H9 (cell line): ENCODE measurements at regions not wholly inside any gene's neighbourhood (a gene's known extent, or its start where the extent isn't known, plus 50 kb on each side); places are given as distances from the start of the nearest gene placed in this dataset.
"Not testable (repeated sequence)": the region's sequence is repeated elsewhere in the genome, so short reads cannot be mapped to it uniquely, and the experiment has no call there.

Experiments used
- DNase-seq: peaks from one replicate; pipeline ENCODE4 v3.0.0-alpha.2; 2017
- H2AFZ ChIP-seq: one replicate; pipeline ENCODE4 v1.6.1; 2013; ENCODE audit warnings: mild to moderate bottlenecking, low read length, control low read depth, moderate library complexity
- H2AK5ac ChIP-seq: 2 replicates; pipeline ENCODE4 v1.6.1; 2013; ENCODE audit warnings: low read length, control low read depth, mixed read lengths; ENCODE audit not compliant: insufficient read length
- H2BK120ac ChIP-seq: one replicate; pipeline ENCODE4 v1.6.1; 2013; ENCODE audit warnings: low read depth, mild to moderate bottlenecking, low read length, control low read depth, inconsistent platforms; ENCODE audit not compliant: poor library complexity, severe bottlenecking
- H2BK12ac ChIP-seq: 2 replicates; pipeline ENCODE4 v1.6.1; 2013; ENCODE audit warnings: low read length, control low read depth, mixed read lengths, low read depth; ENCODE audit not compliant: insufficient read length
- H2BK15ac ChIP-seq: 2 replicates; pipeline ENCODE4 v1.6.1; 2013; ENCODE audit warnings: low read depth, low read length, control low read depth
- H2BK20ac ChIP-seq: one replicate; pipeline ENCODE4 v1.6.1; 2013; ENCODE audit warnings: low read depth, mild to moderate bottlenecking, low read length, control low read depth, inconsistent platforms; ENCODE audit not compliant: poor library complexity, severe bottlenecking
- H2BK5ac ChIP-seq: 2 replicates; pipeline ENCODE4 v1.6.1; 2013; ENCODE audit warnings: low read length, control low read depth, mixed read lengths; ENCODE audit not compliant: insufficient read length
- H3K14ac ChIP-seq: 2 replicates; pipeline ENCODE4 v1.6.1; 2013; ENCODE audit warnings: low read length, control low read depth; ENCODE audit not compliant: insufficient read depth
- H3K18ac ChIP-seq: 2 replicates; pipeline ENCODE4 v1.6.1; 2013; ENCODE audit warnings: low read depth, mild to moderate bottlenecking, mixed read lengths, low read length, control low read depth; ENCODE audit not compliant: insufficient read length
- H3K23ac ChIP-seq: 2 replicates; pipeline ENCODE4 v1.6.1; 2013; ENCODE audit warnings: low read length, control low read depth, mixed read lengths, low read depth; ENCODE audit not compliant: insufficient read length
- H3K23me2 ChIP-seq: 2 replicates; pipeline ENCODE4 v1.6.1; 2013; ENCODE audit warnings: low read depth, mild to moderate bottlenecking, mixed read lengths, low read length, control low read depth; ENCODE audit not compliant: insufficient read length, poor library complexity, severe bottlenecking
- H3K27ac ChIP-seq: 2 replicates; pipeline ENCODE4 v1.5.1; 2013; ENCODE audit warnings: low read length, control low read depth, mixed read lengths, low read depth; ENCODE audit not compliant: insufficient read length
- H3K27me3 ChIP-seq: 2 replicates; pipeline ENCODE4 v1.6.1; 2013; ENCODE audit warnings: low read length, control low read depth, inconsistent platforms; ENCODE audit not compliant: insufficient read depth
- H3K4ac ChIP-seq: 2 replicates; pipeline ENCODE4 v1.6.1; 2013; ENCODE audit warnings: low read depth, mild to moderate bottlenecking, control low read depth, inconsistent platforms, low read length, moderate library complexity
- H3K4me1 ChIP-seq: 2 replicates; pipeline ENCODE4 v1.6.1; 2013; ENCODE audit warnings: low read length, control low read depth, inconsistent platforms; ENCODE audit not compliant: insufficient read depth
- H3K4me2 ChIP-seq: 2 replicates; pipeline ENCODE4 v1.6.1; 2013; ENCODE audit warnings: low read length, control low read depth, mixed read lengths; ENCODE audit not compliant: insufficient read length, insufficient read depth
- H3K56ac ChIP-seq: 2 replicates; pipeline ENCODE4 v1.6.1; 2013; ENCODE audit warnings: low read depth, mild to moderate bottlenecking, mixed read lengths, low read length, control low read depth; ENCODE audit not compliant: insufficient read length
- H3K79me1 ChIP-seq: 2 replicates; pipeline ENCODE4 v1.6.1; 2013; ENCODE audit warnings: low read depth, mild to moderate bottlenecking, moderate library complexity, low read length, control low read depth, inconsistent platforms; ENCODE audit not compliant: insufficient read depth, poor library complexity, severe bottlenecking
- H3K79me2 ChIP-seq: 2 replicates; pipeline ENCODE4 v1.6.1; 2013; ENCODE audit warnings: low read length, control low read depth, inconsistent platforms; ENCODE audit not compliant: insufficient read depth
- H3K9ac ChIP-seq: 2 replicates; pipeline ENCODE4 v1.6.1; 2013; ENCODE audit warnings: low read length, control low read depth, mixed read lengths; ENCODE audit not compliant: insufficient read length; ENCODE audit errors: extremely low read depth
- H3K9me3 ChIP-seq: one replicate; pipeline ENCODE4 v1.6.1; 2013; ENCODE audit warnings: low read depth, low read length, inconsistent platforms; ENCODE audit not compliant: control insufficient read depth
- H3T11ph ChIP-seq: one replicate; pipeline ENCODE4 v1.6.1; 2013; ENCODE audit warnings: mild to moderate bottlenecking, low read length, control low read depth, inconsistent platforms
- H4K20me1 ChIP-seq: one replicate; pipeline ENCODE4 v1.6.1; 2013; ENCODE audit not compliant: control insufficient read depth, insufficient read length, insufficient read depth
- H4K5ac ChIP-seq: 2 replicates; pipeline ENCODE4 v1.6.1; 2013; ENCODE audit warnings: low read depth, mild to moderate bottlenecking, mixed read lengths, low read length, control low read depth; ENCODE audit not compliant: insufficient read length
- H4K8ac ChIP-seq: replicated peaks from 2 replicates; pipeline ENCODE4 v1.6.1; 2013; ENCODE audit warnings: low read length, control low read depth, mixed read lengths, low read depth; ENCODE audit not compliant: insufficient read length
- H4K91ac ChIP-seq: 2 replicates; pipeline ENCODE4 v1.6.1; 2013; ENCODE audit warnings: low read depth, mild to moderate bottlenecking, moderate library complexity, mixed read lengths, low read length, control low read depth; ENCODE audit not compliant: insufficient read length
- H3K27ac Mint-ChIP-seq, 3 experiments: 2 replicates in 2 of 3; 3 replicates in 1 of 3; pipeline ENCODE4 v1.8.0; 2020 to 2021; ENCODE audit warnings: mixed read lengths in 3 of 3, mild to moderate bottlenecking in 1 of 3, moderate library complexity in 1 of 3
- H3K27me3 Mint-ChIP-seq: 2 replicates; pipeline ENCODE4 v1.8.0; 2021; ENCODE audit warnings: low read depth, mild to moderate bottlenecking, moderate library complexity, mixed read lengths
- H3K36me3 Mint-ChIP-seq, 3 experiments: 2 replicates in 2 of 3; 3 replicates in 1 of 3; pipeline ENCODE4 v1.8.0; 2020 to 2021; ENCODE audit warnings: low read depth in 3 of 3, mixed read lengths in 3 of 3; ENCODE audit not compliant: insufficient read depth in 1 of 3
- H3K4me1 Mint-ChIP-seq, 2 experiments: 2 replicates each; pipeline ENCODE4 v1.8.0; 2020; ENCODE audit warnings: mixed read lengths in 2 of 2
- H3K4me3 Mint-ChIP-seq, 2 experiments: 2 replicates in 1 of 2; 3 replicates in 1 of 2; pipeline ENCODE4 v1.8.0; 2020 to 2021; ENCODE audit warnings: mild to moderate bottlenecking in 2 of 2, mixed read lengths in 2 of 2, moderate library complexity in 1 of 2
- H3K9me3 Mint-ChIP-seq, 2 experiments: 2 replicates in 1 of 2; 3 replicates in 1 of 2; pipeline ENCODE4 v1.8.0; 2020; ENCODE audit warnings: mild to moderate bottlenecking in 2 of 2, mixed read lengths in 2 of 2, moderate library complexity in 1 of 2
- WGBS: extraction: QIAGEN DNeasy Blood & Tissue Kit; methylation state at CpG from one replicate; pipeline ENCODE4 v1.1.7; 2013; ENCODE audit warnings: missing lambda C conversion rate, low lambda C conversion rate, mixed read lengths; ENCODE audit not compliant: insufficient read length; ENCODE audit errors: extremely low coverage; 5-methylcytosine and 5-hydroxymethylcytosine counted together

DNA sequence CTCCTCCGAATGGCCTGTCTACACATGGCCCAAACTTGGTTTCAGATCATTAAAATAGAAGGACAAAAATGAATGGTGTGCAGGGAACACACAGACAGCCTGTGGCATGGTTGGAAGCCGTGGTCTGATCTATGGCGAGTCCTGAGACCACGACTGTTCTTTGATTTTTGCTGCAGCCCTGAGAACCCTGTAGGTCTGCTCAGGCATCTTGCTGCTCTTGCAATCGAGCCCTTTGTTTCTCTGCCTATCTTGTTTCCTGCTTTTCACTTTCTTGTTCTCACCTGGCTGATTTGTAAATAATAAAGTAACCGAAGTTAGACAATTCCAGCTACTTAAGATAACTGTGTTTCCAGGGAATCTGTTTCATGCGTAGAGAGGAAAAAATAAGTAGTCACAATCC is 54.1 kb upstream of the NBPF9 start:
- not testable (repeated sequence) for H3K4me3 Mint-ChIP-seq, H2BK12ac ChIP-seq, H3K4ac ChIP-seq, H2BK15ac ChIP-seq, H3K9ac ChIP-seq, H3K14ac ChIP-seq, H3K23me2 ChIP-seq, H2BK120ac ChIP-seq, H2BK5ac ChIP-seq, H3K79me1 ChIP-seq, H3K36me3 Mint-ChIP-seq, H4K20me1 ChIP-seq, H3K4me1 Mint-ChIP-seq, H3K23ac ChIP-seq, H4K8ac ChIP-seq, H3K4me2 ChIP-seq, H2AFZ ChIP-seq, H3K27ac Mint-ChIP-seq, H3K27me3 ChIP-seq, H3T11ph ChIP-seq, H3K4me1 ChIP-seq, H4K5ac ChIP-seq, H3K27me3 Mint-ChIP-seq, H3K18ac ChIP-seq, H3K27ac ChIP-seq, H2AK5ac ChIP-seq, H3K79me2 ChIP-seq, H2BK20ac ChIP-seq, H3K9me3 Mint-ChIP-seq, DNase-seq, H4K91ac ChIP-seq, H3K56ac ChIP-seq, H3K9me3 ChIP-seq
- WGBS = no CpG with 5 or more reads among the region's 7 CpGs

DNA sequence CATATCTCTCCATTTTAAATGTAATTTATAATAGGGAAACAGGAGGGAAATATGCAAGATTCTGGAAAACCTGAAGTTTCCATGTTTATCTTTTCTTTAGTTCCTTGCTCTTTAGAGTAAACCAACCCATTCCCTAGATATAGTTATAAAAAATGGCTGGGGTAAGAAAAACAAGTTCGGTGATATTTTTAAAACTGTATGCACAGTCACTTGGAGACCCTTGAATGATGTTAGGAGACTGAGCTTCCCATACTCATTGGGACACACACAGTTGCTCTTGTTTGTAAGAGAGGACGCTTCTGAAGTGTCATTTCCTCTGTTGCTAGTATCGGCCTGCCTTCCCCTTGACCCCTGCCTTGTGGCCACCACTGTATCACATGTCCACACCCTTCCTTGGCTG is 55.0 kb upstream of the NBPF9 start:
- not testable (repeated sequence) for H3K9me3 Mint-ChIP-seq, H3K36me3 Mint-ChIP-seq, H2BK20ac ChIP-seq, H3K14ac ChIP-seq, H4K20me1 ChIP-seq, H2BK5ac ChIP-seq, H3K27me3 ChIP-seq, DNase-seq, H2BK12ac ChIP-seq, H3K79me2 ChIP-seq, H2AFZ ChIP-seq, H3K18ac ChIP-seq, H2BK120ac ChIP-seq, H3K4me1 ChIP-seq, H2BK15ac ChIP-seq, H3K79me1 ChIP-seq, H4K91ac ChIP-seq, H3K9ac ChIP-seq, H3T11ph ChIP-seq, H3K9me3 ChIP-seq, H3K56ac ChIP-seq, H3K27ac ChIP-seq, H3K4me2 ChIP-seq, H4K8ac ChIP-seq, H3K27me3 Mint-ChIP-seq, H3K27ac Mint-ChIP-seq, H2AK5ac ChIP-seq, H3K4me3 Mint-ChIP-seq, H3K23me2 ChIP-seq, H3K4ac ChIP-seq, H3K4me1 Mint-ChIP-seq, H3K23ac ChIP-seq, H4K5ac ChIP-seq
- WGBS = no CpG with 5 or more reads among the region's 3 CpGs

GRCh38 chr1:149163063-149163444 is 59.7 kb upstream of the NBPF9 start:
- H3K4me3 Mint-ChIP-seq = peak overlapping the region in 1 of 2 experiments; percentile 25; a peak in 1 of 5 replicates
- H3K56ac ChIP-seq, H3K4me2 ChIP-seq, H4K5ac ChIP-seq, H3K79me2 ChIP-seq, H2AK5ac ChIP-seq, H3K23ac ChIP-seq, H2BK20ac ChIP-seq, H3K18ac ChIP-seq, H3K79me1 ChIP-seq, H4K8ac ChIP-seq, DNase-seq, H3K9me3 Mint-ChIP-seq, H3T11ph ChIP-seq, H2BK12ac ChIP-seq, H3K27ac Mint-ChIP-seq, H3K9me3 ChIP-seq, H2AFZ ChIP-seq, H2BK15ac ChIP-seq, H3K4me1 Mint-ChIP-seq, H3K27me3 ChIP-seq, H3K27ac ChIP-seq, H3K4ac ChIP-seq, H3K23me2 ChIP-seq, H3K14ac ChIP-seq, H3K36me3 Mint-ChIP-seq, H3K9ac ChIP-seq, H3K4me1 ChIP-seq, H4K20me1 ChIP-seq, H4K91ac ChIP-seq, H3K27me3 Mint-ChIP-seq, H2BK5ac ChIP-seq, H2BK120ac ChIP-seq: not testable (repeated sequence)
- no CpG with 5 or more reads among the region's 19 CpGs for WGBS
